GM19239 (cell line): ENCODE measurements at regions not wholly inside any gene's neighbourhood (a gene's known extent, or its start where the extent isn't known, plus 50 kb on each side); places are given as distances from the start of the nearest gene placed in this dataset.

Experiments used
- DNase-seq: peaks from one replicate; pipeline ENCODE4 v3.0.0; 2011; ENCODE audit warnings: low spot score; ENCODE audit not compliant: insufficient read length
- FAIRE-seq: peaks from 2 replicates; lab custom pipeline; 2011; peaks lifted over from hg19 to GRCh38; lab: Jason Lieb, UNC

DNA sequence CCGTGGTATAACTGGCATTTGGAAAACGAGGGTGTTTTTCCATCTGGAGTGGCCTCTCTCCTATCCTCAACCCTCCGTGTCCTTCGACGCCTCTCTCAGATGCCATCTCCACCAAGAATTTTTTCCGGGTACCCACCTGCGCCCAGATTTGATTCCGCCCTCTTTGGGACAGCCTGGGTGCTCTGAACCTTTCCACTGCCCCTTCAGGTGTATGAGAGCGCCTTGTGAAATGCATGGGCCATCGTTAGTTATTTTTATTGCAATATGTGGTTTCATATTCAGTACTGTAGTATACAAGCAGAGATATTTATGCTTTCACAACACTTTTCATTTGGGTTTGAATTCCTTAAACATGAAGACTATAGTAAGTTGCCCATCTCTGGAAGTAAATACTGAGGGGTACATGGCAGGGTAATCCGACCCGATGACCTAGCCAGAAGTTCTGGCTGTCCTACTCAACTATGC, 78.2 kb upstream of the IFNE start:
- FAIRE-seq (no peak), DNase-seq (no peak)

DNA sequence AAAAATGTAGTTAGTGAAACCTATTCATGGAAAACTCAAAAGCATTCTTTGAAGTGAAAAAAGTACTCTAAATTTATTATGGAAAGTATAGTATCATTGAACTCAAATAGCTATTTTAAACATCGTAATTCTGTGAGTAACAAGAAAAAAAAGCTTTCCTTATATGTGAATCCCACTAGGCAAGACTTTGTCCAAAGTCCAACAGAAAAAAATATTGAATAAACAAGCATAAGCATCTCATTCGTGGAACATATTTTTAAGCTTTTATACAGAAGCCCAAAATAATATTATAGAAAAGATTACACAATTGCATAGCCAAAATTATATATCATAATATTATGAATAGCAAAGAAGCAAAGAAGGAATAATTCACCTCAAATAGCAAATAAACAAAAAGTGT, 79.4 kb upstream of the IFNE start:
- FAIRE-seq (no peak), DNase-seq (no peak)

DNA sequence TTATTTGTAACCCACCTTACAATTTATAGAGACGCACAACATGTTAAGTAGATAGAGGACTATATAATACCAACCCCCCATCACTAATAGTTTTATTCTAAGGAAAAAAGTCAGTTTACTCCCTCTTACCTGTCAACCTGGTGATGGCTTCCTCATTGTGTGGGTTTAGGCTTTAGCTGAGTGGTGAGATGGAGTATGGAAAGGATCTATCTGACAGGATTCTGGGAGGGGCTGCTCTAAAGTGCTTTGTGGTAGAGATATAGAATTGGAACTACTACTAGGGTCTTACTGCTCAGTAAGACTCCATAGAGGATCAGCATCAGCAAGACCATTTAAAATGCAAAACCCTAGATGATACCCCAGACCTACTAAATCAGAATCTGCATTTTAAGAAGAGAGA, 82.1 kb upstream of the IFNE start:
- FAIRE-seq (no peak), DNase-seq (no peak)

DNA sequence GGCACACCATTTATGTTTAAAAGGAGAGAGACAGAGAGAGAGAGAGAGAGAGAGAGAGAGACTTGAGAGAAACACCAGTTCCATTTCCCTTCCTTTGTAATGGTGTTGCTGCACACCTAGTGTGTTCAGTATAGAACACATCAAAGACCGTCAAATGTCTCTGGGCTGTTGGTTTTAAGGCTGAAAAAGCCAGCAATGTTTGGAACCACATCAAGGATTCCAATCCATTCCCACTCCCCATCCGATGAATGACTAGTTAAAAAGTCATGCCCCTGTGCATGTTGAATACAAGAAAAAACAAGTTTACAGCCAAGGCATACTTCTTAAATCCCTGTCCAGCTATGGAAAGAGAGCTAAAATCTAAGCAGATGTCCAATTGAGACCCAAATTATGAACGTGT, 83.0 kb upstream of the IFNE start:
- no peak for FAIRE-seq
- no peak for DNase-seq

DNA sequence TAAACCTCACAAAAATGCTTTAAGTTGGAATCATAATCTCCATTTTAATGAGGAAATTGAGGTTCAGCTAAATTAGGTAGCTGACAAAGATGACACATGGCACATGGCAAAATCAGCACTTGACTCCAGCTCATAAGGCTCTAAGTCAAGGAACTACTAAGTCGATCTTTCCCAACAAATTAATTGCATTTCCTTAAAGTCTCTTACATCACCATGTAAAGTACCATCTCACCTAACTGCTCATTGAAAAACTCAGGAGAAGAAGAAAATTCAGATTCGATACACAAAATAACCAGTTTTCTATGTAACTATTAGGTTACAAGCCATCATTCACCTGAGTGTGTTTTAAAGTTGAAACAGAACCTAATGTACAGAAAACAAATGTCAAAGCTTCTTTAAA, 85.8 kb upstream of the IFNE start:
- DNase-seq (no peak), FAIRE-seq (no peak)

DNA sequence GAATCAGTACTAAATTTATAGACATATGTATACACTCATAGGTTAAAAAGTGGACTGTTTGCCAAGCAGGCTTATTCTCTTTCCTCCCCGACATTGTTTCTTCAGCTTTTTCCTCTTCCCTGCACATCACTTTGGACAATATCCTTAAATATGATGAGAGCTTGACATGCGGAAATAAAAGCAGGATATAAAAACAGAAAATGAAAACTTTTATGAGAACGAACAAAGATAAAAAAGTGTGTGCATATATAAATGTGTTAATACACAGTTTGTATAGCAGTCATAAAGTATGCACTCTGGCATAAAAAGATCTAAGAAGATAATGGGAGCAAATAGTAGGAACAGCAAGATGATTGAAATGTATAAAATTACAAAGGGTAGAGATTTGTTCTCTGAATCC, 86.4 kb upstream of the IFNE start:
- FAIRE-seq (no peak), DNase-seq (no peak)

DNA sequence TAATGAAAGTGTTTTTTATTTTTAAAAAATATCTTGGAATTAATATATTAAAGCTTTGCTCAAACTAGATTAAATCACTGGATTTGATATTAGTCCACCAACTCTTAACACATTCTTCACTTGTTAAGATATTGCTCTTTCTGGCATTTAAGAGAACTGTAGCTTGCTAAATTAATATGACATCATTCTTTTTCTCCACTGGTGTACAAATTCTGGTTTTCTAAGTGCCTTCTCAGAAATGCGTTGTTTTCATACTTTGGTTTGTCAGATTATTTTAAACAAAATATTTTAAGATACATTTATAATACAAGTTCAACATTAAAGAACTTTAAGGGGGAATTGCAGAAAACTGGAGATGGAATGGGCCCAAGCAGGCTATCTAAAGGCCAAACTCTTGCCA, 87.6 kb upstream of the IFNE start:
- no peak for FAIRE-seq

DNA sequence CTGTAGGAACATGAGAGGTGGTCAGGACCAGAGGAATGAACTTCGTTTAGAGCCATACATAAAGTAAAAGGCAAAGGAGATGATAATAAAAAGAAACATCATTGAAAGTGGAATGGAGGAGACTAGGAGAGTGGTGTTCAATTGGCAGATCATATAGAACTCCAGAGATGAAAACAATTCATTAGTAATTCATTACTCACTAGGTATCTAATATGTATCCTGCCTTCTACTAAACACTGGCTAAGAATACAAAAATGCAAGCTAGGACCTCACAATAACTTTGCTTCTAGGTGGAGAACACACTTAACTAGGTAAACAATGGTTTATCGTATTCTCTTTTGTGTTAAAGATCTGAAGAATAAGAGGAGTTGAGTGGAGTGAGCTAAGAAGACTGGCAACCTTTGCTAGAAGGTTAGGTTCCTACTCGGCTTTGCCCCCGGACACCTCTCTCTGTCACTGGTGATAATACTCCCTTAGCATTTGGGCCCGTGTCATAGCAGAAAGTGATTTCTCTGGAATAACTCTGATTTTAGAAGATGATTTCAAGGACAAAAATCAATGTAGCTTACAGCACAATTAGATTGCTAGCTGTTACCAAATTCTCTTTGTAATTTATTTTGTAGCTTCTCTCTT, 88.6 kb upstream of the IFNE start:
- FAIRE-seq (no peak), DNase-seq (no peak)

More for the DNA sequence above, 87.6 kb upstream of the IFNE start:
- no peak for DNase-seq

DNA sequence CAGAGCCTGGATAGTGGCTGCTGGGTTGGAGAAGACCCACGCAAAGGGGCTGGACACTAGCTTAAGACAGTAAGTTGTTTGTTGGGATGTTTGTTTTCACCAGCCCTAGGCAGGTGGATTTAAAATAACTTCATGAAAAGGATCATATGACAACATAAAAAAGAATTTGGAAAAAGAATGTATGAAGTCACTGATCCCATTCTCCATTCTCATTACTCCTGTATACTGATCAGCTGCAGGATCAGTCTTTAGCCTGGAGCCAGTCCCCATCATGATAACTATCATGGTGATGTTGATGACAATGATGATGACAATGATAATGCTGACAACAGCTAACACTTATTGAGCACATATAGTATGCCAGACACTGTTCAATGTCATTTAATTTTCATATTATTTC, 92.1 kb upstream of the IFNE start:
- FAIRE-seq (no peak), DNase-seq (no peak)

DNA sequence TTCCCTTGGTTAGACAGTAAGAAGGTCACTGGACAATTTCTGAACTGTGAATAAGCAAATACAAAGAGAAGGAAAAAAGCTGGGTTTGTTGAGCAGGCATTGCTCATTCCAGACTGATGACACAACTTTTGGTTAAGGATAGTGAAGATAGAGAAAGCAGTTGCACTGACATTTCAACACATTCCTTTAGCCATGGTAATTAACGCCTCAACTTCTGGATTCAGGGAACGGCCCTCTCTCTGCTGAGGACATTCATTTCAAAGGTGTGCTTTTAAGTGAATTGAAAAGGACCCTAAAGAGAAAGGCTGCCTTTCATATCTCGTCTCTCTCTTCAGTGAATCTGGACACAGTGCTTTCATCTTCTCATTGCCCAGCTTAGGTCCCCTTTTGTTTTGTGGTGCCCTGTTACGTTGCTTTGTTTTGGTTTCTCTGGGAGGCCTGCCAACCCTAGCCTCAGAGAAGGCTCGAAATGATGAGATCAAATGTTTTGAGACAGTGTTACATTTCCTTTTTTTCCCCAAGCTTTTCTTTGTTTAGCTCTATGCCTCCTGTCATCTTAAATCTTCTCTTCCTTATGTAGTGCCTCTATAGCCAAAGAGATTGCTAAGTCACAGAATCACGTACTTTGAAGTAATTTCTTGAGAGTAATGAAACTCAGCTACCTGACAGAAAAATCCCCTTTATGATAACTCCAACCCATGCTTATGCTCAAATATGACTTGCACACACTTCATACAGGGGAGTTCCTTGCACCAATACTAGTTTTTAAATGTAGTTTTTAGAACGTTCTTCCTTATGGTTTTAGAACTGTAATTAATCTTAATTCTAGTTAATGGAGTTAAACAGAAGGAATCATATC, 94.4 kb upstream of the IFNE start:
- DNase-seq = no peak

DNA sequence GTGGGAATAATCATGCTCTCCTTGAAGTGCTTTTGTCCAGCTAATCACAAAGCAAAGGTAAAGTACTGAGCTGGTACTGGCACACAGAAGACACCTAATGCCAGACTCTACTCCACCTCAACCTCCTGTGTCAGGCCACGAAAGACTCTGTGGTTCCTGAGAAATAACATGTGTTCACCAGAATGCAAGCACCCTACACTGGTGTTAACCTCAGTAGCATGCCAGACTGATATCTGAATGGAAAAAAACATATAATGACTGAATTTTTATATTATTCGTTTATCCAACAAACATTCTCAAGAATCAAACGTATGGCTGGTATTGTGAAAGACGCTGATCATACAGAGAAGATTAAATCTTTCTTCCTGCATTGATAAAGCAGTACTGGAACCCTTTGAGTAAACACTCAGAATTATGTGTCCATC, 97.1 kb upstream of the IFNE start:
- DNase-seq (no peak), FAIRE-seq (no peak)

More for the DNA sequence above, 94.4 kb upstream of the IFNE start:
- no peak for FAIRE-seq

DNA sequence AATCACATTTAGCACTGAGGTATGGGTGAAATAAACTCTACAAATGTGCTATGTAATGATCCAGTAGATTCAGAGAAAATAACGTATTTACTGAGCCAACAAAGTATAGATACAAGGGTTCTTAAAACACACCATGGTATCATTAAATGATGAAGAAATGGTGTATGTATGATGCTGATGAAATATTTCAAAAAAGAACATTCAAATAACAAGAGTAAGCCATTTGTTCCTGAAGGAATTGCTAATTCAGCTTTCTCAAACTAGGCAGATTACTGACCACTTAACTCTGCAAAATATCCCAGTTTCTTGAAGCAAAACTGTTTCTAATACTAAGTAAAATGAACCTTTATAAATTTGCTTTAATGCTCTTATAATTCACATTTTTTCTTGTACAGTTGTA, 97.6 kb upstream of the IFNE start:
- FAIRE-seq = no peak
- DNase-seq = no peak

DNA sequence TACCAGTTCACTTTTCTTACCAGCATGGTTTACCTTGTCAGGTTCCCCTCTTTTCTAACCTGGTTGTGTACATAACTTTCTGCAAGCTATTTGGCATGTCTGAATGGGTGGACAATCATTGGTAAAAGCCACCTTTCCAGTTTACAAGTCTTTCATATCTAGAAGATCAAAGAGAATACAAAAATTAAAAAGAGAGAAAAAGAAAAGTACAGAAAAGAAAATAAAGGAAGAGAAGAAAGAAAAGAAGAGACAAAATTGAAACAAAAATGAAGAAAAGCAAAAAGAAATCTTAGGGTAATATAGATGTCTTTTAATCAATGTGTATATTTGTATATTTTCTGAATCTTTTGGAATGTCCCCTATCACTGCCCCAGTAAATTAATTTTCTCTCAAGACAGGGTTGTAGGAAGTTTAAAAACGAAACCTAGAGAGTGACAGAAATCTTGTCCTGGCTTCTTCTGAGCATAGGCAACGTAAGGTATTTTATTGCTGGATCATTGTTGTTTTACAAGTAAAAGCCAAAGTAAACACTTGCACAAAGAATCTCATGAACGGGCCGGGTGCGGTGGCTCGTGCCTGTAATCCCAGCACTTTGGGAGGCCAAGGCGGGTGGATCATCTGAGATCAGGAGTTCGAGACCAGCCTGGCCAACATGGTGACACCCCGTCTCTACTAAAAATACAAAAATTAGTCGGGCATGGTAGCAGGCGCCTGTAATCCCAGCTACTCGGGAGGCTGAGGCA, 98.7 kb upstream of the IFNE start:
- DNase-seq (no peak), FAIRE-seq (no peak)

DNA sequence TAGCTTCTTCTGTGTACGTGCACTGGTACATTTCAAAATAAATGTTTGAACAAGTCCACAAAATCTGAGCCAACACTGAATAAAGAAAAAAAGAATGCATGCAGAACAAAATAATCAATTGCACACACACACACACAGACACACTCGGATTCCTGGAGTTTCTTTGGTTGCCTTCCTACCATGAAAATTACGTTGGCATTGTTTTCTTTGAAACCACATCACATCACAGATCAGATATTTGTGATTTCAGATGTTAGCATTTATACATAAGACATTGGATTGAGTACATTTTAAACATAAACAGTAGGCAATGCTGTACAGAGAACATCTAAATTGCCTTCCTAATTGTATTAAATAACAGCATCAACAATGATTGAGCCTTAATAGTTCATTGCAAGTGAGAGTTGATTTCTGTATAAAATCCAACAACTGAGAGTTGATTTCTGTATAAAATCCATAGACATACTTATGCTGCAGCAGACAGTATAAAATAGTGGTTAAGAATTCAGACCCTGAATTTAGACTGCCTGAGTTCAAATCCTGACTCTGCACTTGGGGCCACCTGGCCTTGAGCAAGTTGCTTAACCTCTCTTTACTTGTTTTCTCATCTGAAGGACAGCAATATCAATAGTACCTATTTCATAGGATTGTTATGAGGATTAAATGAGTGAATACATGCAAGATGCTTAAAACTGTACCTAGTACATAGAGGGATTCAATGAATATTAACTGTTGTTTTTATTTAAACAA, 101.7 kb upstream of the IFNE start:
- DNase-seq (no peak), FAIRE-seq (no peak)

DNA sequence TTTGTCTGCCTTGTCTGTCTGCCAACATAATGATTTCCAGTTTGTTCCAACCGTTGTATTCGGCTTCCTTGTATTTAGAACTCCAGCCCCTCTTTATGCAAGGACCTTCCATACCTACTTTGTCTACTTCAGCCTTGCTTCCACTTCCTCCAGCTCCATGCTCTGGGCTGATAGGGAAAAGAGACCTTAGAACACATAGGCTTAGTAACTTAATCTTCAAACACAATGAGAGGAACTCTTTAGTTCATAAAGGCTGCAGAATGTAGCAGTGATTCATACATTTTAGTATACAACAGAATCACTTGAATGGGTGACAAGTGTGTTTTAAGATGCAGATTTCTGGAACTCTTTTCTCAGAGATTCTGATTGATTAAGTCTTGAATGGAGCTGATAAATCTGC, 102.8 kb upstream of the IFNE start:
- DNase-seq = no peak
- no peak for FAIRE-seq

DNA sequence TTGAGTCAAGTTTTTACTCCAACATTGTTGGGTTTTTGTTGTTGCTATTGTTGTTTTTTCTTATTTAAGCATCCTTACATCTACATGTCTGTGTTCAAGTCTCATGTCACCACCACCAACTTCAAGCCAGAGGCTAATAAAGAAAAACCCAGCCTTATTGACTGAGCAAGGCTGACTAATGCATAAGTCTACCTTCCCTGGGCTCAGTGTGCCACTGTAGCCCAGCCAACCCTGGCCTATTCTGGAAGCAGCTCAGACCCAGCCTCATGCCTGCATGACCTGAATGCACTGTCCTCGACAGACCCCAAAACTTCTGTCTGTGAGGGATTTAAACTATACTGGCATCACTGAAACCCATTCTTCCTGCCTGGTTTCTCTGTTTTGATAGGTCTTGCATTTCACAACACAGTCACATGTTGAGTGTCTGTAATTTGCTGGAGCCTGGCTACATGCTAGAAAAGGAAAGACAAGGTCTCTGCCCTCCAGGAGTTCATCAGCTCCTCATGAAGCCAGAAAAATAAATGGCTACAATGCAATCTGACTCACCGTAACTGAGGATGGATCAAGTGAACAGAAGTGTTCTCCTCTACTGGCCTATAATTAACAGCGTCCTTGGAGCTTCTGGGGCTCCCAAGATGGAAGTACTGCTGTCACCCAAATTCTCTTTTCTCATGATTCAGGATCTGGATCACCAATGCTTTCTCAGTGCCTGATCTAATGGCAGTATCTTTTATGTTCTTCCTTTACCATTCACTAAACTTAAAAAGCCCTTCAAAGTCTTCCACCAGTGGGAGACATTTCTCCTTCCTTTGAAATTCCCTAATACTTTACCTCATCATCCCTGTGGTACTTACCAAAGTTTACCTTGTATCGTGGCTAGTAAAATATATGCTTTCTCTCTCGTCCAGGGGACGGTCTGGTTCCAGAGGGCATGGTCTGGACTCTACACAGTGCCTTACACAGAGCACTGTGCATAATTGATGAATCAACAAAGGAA, 103.9 kb upstream of the IFNE start:
- FAIRE-seq = no peak
- DNase-seq = no peak

DNA sequence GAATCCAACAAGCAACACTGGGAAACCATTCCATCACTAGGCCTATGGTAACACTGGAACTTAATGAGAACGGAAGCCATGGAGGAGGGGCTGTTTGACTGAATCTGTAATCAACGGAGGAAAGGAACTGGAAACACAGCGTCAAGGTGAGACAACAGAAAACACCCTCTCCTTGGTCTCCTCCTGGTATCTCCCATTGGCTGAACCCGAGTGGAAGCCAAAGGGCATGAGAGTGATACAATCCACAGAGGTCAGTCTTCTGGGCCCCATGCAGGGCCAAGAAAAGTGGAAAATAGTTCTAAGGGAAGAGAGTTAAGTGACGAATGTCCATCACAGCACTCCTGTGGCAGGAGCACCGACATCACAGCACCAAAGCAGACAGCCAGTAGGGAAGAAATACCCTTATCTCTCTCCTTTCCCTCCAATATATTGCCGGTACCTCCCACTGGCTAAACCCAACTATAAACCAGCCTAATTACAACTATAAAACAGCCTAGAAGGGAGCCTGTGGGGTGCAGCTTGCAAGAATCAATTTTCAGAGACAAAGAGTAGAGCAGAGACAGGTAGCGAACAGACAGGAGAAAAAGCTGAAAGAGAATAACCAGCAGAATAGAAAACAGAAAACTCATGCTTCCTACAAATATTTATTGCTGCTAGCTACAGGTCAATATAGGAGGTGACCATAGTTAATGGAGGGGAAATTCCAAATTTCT, 107.4 kb upstream of the IFNE start:
- no peak for FAIRE-seq
- DNase-seq = no peak
